Liver (tissue), 3 donors: ENCODE measurements at regions not wholly inside any gene's neighbourhood (a gene's known extent, or its start where the extent isn't known, plus 50 kb on each side); places are given as distances from the start of the nearest gene placed in this dataset.

Experiments
- CTCF ChIP-seq: fragments of 150-350 bp; IDR thresholded peaks from 2 replicates; pipeline ENCODE4 v1.5.1; 2017; ENCODE audit warnings: improper control_type of control experiment, low read depth, low read length; ENCODE audit not compliant: missing input control
- EGR1 ChIP-seq, 2 donors: IDR thresholded peaks; 2 replicates each; pipeline ENCODE4 v1.6.1; 2016 to 2018; ENCODE audit warnings: antibody characterized with exemption in 2 of 2, low read depth in 2 of 2
- GABPA ChIP-seq, 2 donors: IDR thresholded peaks in 1 of 2; conservative IDR thresholded peaks in 1 of 2; 2 replicates each; pipeline ENCODE4 v1.6.1; 2016; ENCODE audit warnings: antibody characterized with exemption in 2 of 2, mild to moderate bottlenecking in 1 of 2, moderate library complexity in 1 of 2
- JUND ChIP-seq, 2 donors: IDR thresholded peaks; 2 replicates each; pipeline ENCODE4 v1.6.1; 2016; ENCODE audit warnings: antibody characterized with exemption in 2 of 2
- MAX ChIP-seq: IDR thresholded peaks from 2 replicates; pipeline ENCODE4 v1.6.1; 2016; ENCODE audit warnings: antibody characterized with exemption
- NR2F2 ChIP-seq: IDR thresholded peaks from 2 replicates; pipeline ENCODE4 v1.6.1; 2016; ENCODE audit warnings: antibody characterized with exemption
- RAD21 ChIP-seq, 2 donors: IDR thresholded peaks; 2 replicates each; pipeline ENCODE4 v1.6.1; 2016; ENCODE audit warnings: antibody characterized with exemption in 2 of 2, mild to moderate bottlenecking in 2 of 2
- TAF1 ChIP-seq: conservative IDR thresholded peaks from 2 replicates; pipeline ENCODE4 v1.6.1; 2016; ENCODE audit warnings: antibody characterized with exemption, mild to moderate bottlenecking
- ZBTB33 ChIP-seq: IDR thresholded peaks from 2 replicates; pipeline ENCODE4 v1.6.1; 2016; ENCODE audit warnings: antibody characterized with exemption
- TF ChIP-seq, protein P1 (sequence below): IDR thresholded peaks from 2 replicates; pipeline ENCODE4 v1.6.1; 2016; ENCODE audit warnings: antibody characterized with exemption
- TF ChIP-seq, protein P2 (sequence below): IDR thresholded peaks from 2 replicates; pipeline ENCODE4 v1.6.1; 2016; ENCODE audit warnings: antibody characterized with exemption, mild to moderate bottlenecking
- donor health status: healthy.
- donor health status: healthy.

DNA sequence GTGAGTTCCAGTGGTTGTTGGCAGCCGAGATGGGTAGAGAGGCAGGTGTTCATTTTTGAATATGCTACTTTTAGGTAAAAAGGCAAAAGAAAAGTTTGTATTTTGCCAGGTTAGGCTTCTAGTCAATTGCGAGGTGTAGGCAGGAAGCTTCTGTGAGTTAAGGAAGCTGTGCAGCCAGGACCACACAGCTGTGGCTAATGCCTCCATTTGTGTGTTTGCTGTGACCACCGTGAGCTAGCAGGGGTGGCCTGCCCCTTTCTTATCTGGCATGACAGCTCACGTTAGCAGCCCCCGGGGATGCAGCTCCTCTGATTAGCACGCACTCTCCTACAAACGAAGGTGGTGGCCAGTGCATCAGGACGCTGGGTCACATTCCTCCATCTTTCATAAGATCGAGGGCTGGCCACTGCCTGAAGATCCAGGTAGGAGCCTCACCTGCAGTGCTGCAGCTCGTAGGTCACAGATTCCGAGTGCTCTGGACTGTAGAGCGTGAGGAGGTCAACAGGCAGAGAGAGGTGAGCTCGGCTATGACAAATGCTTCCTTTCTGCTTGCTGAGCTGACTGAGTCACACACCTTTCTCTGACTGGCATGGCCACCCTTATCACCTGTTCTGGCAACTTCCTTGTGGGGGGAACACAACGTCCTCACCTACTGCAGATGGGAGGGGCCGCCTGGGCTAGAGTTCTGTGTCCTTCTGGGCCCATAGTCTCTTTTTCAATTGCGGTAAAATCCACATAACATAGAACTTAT, 244.4 kb downstream of the HS3ST3B1 start:
- TF ChIP-seq CTCF, result no peak
- TF ChIP-seq MAX, result no peak
- TF ChIP-seq RAD21 (IDR thresholded peaks at IDR 0.05), result no peak
- TF ChIP-seq ZBTB33, result no peak
- TF ChIP-seq, protein P1, sequence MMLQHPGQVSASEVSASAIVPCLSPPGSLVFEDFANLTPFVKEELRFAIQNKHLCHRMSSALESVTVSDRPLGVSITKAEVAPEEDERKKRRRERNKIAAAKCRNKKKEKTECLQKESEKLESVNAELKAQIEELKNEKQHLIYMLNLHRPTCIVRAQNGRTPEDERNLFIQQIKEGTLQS, result no peak
- TF ChIP-seq EGR1 (IDR thresholded peaks at IDR 0.05; ENCODE audit: low read depth in 2 of 2), result no peak
- no peak for TF ChIP-seq GABPA (IDR thresholded peaks at IDR 0.05 in 1 of 2, conservative IDR thresholded peaks at IDR 0.05 in 1 of 2)
- TF ChIP-seq NR2F2, result no peak
- no peak for TF ChIP-seq JUND (IDR thresholded peaks at IDR 0.05)
- TF ChIP-seq, protein P2, sequence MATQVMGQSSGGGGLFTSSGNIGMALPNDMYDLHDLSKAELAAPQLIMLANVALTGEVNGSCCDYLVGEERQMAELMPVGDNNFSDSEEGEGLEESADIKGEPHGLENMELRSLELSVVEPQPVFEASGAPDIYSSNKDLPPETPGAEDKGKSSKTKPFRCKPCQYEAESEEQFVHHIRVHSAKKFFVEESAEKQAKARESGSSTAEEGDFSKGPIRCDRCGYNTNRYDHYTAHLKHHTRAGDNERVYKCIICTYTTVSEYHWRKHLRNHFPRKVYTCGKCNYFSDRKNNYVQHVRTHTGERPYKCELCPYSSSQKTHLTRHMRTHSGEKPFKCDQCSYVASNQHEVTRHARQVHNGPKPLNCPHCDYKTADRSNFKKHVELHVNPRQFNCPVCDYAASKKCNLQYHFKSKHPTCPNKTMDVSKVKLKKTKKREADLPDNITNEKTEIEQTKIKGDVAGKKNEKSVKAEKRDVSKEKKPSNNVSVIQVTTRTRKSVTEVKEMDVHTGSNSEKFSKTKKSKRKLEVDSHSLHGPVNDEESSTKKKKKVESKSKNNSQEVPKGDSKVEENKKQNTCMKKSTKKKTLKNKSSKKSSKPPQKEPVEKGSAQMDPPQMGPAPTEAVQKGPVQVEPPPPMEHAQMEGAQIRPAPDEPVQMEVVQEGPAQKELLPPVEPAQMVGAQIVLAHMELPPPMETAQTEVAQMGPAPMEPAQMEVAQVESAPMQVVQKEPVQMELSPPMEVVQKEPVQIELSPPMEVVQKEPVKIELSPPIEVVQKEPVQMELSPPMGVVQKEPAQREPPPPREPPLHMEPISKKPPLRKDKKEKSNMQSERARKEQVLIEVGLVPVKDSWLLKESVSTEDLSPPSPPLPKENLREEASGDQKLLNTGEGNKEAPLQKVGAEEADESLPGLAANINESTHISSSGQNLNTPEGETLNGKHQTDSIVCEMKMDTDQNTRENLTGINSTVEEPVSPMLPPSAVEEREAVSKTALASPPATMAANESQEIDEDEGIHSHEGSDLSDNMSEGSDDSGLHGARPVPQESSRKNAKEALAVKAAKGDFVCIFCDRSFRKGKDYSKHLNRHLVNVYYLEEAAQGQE, result no peak
- TF ChIP-seq TAF1, result no peak
